AG09309 (cell line): ENCODE measurements at regions not wholly inside any gene's neighbourhood (a gene's known extent, or its start where the extent isn't known, plus 50 kb on each side); places are given as distances from the start of the nearest gene placed in this dataset.

Experiments used
- DNase-seq: peaks from one replicate; pipeline ENCODE4 v3.0.0-alpha.2; 2010; ENCODE audit warnings: low read depth
- H3K4me3 ChIP-seq: 2 replicates; pipeline ENCODE4 v1.5.1; 2011; ENCODE audit warnings: mild to moderate bottlenecking, low read depth, low read length, moderate library complexity; ENCODE audit not compliant: control insufficient read depth
- CTCF ChIP-seq: IDR thresholded peaks from 2 replicates; pipeline ENCODE4 v1.5.1; 2011; ENCODE audit warnings: mild to moderate bottlenecking, low read depth, low read length, inconsistent platforms; ENCODE audit not compliant: insufficient read depth, control insufficient read depth; ENCODE audit errors: missing control alignments

DNA sequence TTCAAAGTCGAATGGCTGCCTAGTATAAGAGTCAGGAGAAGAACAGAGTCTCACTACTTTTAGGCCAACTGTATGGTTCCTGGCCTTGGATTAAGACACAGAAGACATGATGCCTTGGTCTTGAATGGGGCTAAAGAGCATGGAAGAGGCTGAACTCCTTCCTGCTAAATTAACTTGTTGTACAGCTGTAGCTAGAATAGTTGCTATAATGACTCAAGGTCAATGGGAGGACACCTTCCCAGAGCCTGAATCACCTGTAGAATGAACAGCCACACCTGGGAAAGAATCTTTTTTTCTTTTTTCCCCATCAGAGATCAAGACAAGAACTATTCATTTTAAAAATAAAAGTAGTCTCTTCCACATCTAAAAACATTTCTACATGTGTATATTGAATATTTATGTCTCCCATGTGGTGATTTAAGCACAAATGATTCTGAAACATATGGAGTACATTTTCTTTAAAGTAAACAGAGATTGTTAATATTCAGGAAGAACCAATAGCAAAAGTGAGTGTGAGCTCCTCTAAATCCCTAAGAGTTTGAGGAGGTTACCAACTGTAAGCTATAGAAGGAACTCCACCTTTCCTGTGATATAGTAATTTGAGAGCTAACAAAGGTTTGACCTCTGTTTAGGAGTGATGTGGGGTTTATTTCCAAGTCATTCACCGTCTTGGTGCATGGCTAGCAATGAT lies 191.3 kb downstream of the TGFB2 start:
- no peak overlapping the region for H3K4me3 ChIP-seq
- DNase-seq: no peak
- no peak for TF ChIP-seq CTCF

DNA sequence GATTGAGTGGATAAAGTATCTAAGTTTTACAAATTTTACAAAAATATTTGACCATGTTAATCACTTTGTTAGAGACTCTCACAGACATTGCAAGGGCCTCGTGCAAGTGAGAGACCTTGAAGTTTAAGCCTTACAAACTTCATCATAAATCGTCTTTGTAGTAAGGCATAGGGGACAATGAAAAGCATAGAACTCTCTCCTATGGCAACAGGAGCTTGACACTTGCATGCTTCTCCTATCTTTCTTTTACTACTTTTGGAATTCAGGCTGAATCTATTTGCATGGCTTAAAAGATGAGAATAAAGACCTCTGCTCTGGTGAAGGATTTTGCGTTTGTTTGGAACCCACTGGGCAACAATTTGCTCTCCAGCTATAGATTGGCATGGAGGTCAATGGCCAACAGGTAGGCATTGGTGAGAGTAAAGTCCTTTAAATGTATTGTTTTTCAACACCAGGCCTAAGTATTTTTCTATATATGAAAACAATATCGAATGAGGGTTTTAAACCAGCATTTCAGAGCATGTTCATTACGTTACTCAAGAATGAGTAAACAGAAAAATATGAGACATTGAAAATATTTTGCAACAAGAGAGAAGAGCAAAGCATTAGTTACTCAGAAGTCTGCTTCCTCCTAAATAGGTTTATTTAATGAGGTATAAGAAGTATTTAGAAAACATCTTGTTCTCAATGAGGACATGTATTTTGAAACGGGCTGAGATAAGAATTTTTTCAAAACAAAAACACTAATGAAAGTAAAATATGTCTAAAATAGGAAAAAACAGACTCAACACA lies 192.2 kb downstream of the TGFB2 start:
- TF ChIP-seq CTCF: no peak

DNA sequence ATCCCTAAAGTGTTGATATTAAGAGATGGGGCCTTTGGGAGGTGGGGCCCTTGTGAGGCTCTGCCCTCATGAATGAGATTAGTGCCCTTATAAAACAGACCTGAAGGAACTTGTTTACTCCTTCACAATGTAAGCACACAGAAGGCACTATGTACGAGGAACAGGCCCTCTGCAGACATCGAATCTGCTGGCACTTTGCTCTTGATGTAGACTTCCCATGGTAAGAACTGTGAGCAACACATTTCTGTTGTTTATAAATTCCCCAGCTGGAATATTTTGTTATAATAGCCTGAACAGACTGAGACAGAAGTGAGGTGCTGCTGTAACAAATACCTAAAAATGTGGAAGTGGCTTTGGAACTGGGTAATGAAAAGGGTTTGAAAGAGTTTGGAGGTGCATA lies 193.2 kb downstream of the TGFB2 start:
- no peak for TF ChIP-seq CTCF
- no peak overlapping the region for H3K4me3 ChIP-seq
- DNase-seq: no peak

More for the DNA sequence above, 192.2 kb downstream of the TGFB2 start:
- DNase-seq: peak; percentile 54
- no peak overlapping the region for H3K4me3 ChIP-seq

- TF ChIP-seq CTCF: peak; percentile 30
- DNase-seq: no peak
- H3K4me3 ChIP-seq: no peak overlapping the region
Measured at GRCh38 chr1:218546314-218546713, 201.2 kb downstream of the TGFB2 start.

DNA sequence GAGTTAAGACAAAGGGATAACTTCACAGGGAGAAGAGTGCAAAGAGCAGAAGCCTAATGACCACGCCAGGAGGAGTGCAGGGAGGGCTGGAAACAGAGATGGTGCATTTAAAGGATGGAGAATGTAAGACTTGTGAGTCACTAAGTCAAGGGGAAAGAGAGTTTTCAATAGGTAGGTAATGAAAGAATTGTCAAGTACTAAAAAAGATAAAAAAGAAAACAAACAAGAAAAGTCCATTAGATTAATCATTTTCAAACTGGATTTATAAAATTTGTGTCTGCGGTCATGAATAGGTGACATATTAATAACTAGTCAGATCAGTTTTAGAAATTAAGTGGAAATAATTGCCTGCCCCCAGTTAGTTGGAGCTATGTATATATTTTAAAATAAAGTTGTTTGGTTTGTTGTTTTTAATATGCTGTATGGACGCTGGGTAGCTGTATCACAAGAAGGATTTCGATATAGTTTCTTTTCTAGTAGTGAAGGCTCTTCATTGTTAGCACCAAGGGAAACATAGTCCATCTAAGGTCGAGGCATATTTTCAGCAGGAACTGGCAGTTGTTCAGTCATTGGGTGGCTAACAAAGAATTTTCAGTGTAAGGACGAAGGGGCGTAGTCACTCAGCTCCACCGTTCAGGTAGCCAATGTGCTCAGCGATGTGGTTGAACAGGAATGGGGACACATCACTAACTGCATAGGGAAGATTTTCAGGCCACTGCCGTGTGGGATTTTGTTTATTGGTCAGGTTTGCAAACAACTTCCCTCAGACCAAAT lies 203.0 kb downstream of the TGFB2 start:
- no peak for TF ChIP-seq CTCF
- no peak overlapping the region for H3K4me3 ChIP-seq
- no peak for DNase-seq

DNA sequence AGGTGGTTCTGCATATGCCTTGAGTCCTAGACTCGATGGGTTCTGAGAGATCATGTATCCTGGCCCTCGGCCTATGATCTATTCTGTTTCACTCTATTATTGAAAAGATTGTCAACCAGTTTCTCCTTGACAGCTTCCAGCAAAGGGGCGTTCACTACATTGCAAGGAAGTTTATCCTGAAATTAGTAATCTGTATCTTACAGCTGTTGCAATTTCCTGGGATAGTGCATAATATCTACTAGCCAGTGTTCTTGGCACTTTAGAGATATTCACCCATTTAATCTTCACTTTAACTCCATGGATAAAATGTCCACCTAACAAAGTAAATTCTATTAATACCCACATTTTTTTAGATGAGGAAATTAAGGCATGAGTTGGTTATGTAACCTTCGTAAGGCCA lies 203.6 kb downstream of the TGFB2 start:
- no peak overlapping the region for H3K4me3 ChIP-seq
- no peak for TF ChIP-seq CTCF
- DNase-seq: no peak
